ENCODE measurements at regions not wholly inside any gene's neighbourhood (a gene's known extent, or its start where the extent isn't known, plus 50 kb on each side); places are given as distances from the start of the nearest gene placed in this dataset.

DNA sequence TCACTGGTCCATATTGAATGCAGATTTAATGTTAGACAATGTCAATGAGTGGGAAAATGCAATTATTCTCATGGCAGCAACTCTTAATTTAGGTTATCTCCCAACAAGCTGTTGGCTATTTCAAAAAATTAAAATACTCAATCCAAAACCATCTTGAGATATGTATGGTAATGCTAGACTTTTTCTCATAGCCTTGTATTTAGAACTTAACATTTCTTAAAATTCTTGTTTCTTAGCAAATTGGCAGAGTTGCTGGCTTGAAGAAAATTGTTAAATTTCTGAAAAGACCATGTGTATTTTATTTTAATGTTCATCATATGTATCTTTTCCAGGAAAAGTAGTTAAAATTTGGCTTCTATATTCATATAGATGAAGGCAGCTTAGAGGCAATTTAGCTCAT, 1355.1 kb downstream of the PCDH9 start:
- Histone ChIP-seq H3K36me3 (no peaks in the 10 kb centered on the region), H3K9me3 (no peaks in the 10 kb centered on the region), H3K27me3 (replicated peaks; ENCODE audit: insufficient read depth) (no peaks in the 10 kb centered on the region), H3K4me3 (no peak overlapping the region), H3K27ac (no peak overlapping the region), H3K4me1 (replicated peaks) (no peaks in the 10 kb centered on the region)
- DNase-seq (ENCODE audit: low spot score): no peak
- TF ChIP-seq CTCF (IDR thresholded peaks at IDR 0.05): no peak
- TF ChIP-seq POLR2A (IDR thresholded peaks at IDR 0.05): no peak
- TF ChIP-seq POLR2AphosphoS5 (IDR thresholded peaks at IDR 0.05): no peak
- intact Hi-C loops (cut with DNase I): no loop called here

GRCh38 chr13:65872448-65872847, 1357.7 kb downstream of the PCDH9 start:
- no peak for DNase-seq (ENCODE audit: low spot score)
- TF ChIP-seq POLR2AphosphoS5 (IDR thresholded peaks at IDR 0.05) (no peak), CTCF (IDR thresholded peaks at IDR 0.05) (no peak), POLR2A (IDR thresholded peaks at IDR 0.05) (no peak)
- Histone ChIP-seq H3K9me3 (no peaks in the 10 kb centered on the region), H3K27me3 (replicated peaks; ENCODE audit: insufficient read depth) (no peaks in the 10 kb centered on the region), H3K36me3 (no peaks in the 10 kb centered on the region), H3K27ac (no peak overlapping the region), H3K4me3 (no peak overlapping the region), H3K4me1 (replicated peaks) (no peaks in the 10 kb centered on the region)
- intact Hi-C loops (cut with DNase I): no loop called here

DNA sequence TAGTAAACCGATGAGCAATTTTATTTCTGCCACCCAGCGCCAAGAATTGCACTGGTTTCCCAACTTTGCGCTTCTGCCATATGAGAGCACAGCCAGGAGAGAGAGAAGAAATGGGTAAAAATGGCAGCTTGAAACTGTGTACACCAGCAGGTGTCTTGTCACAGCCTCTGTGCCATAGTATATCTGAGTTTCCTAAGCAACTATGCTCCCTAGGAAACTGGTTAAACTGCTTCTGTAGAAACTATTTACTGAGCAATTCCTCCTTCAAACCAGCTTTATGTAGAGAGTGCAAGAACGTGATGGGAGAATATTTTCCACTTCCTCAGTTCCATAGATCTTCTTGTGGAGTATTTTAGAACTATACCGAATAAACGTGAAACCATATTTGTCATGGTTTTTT, 1361.3 kb downstream of the PCDH9 start:
- Histone ChIP-seq H3K27me3 (replicated peaks; ENCODE audit: insufficient read depth) (no peaks in the 10 kb centered on the region), H3K36me3 (no peaks in the 10 kb centered on the region), H3K4me3 (no peak overlapping the region), H3K9me3 (no peaks in the 10 kb centered on the region), H3K4me1 (replicated peaks) (no peaks in the 10 kb centered on the region), H3K27ac (no peak overlapping the region)
- WGBS: 65% methylated on average over 6 of the region's 6 CpGs
- TF ChIP-seq POLR2AphosphoS5 (IDR thresholded peaks at IDR 0.05) (no peak), POLR2A (IDR thresholded peaks at IDR 0.05) (no peak), CTCF (IDR thresholded peaks at IDR 0.05) (no peak)
- no peak for DNase-seq (ENCODE audit: low spot score)
- intact Hi-C loops (cut with DNase I): no loop called here

GRCh38 chr13:65868099-65868498, 1362.0 kb downstream of the PCDH9 start:
- Histone ChIP-seq H3K9me3 (no peaks in the 10 kb centered on the region), H3K36me3 (no peaks in the 10 kb centered on the region), H3K27ac (no peak overlapping the region), H3K4me1 (replicated peaks) (no peaks in the 10 kb centered on the region), H3K27me3 (replicated peaks; ENCODE audit: insufficient read depth) (no peaks in the 10 kb centered on the region), H3K4me3 (no peak overlapping the region)
- WGBS: 60% methylated on average over 4 of the region's 4 CpGs
- no peak for TF ChIP-seq POLR2AphosphoS5 (IDR thresholded peaks at IDR 0.05)
- TF ChIP-seq POLR2A (IDR thresholded peaks at IDR 0.05): no peak
- TF ChIP-seq CTCF (IDR thresholded peaks at IDR 0.05): no peak
- intact Hi-C loops (cut with DNase I): no loop called here
- DNase-seq (ENCODE audit: low spot score): no peak

GRCh38 chr13:65866138-65866537, 1364.0 kb downstream of the PCDH9 start:
- Histone ChIP-seq H3K36me3 (no peaks in the 10 kb centered on the region), H3K9me3 (no peaks in the 10 kb centered on the region), H3K27ac (no peak overlapping the region), H3K4me3 (no peak overlapping the region), H3K27me3 (replicated peaks; ENCODE audit: insufficient read depth) (no peaks in the 10 kb centered on the region), H3K4me1 (replicated peaks) (no peaks in the 10 kb centered on the region)
- WGBS: 96% methylated on average over 6 of the region's 6 CpGs
- intact Hi-C loops (cut with DNase I): no loop called here
- no peak for DNase-seq (ENCODE audit: low spot score)
- no peak for TF ChIP-seq CTCF (IDR thresholded peaks at IDR 0.05)

All from prostate gland (tissue), 2 donors.